NCI-H2227 treated with DMSO at 0.1 percent for 48 hours (cell line): ENCODE measurements at regions not wholly inside any gene's neighbourhood (a gene's known extent, or its start where the extent isn't known, plus 50 kb on each side); places are given as distances from the start of the nearest gene placed in this dataset.

Source experiments
- DNase-seq: peaks from one replicate; lab custom pipeline; 2025; lab: John Stamatoyannopoulos, UW

- no peak for DNase-seq
Measured at GRCh38 chr12:24603371-24603770, 345.5 kb downstream of the BCAT1 start.

GRCh38 chr12:24600996-24601395 lies 347.9 kb downstream of the BCAT1 start:
- no peak for DNase-seq

DNA sequence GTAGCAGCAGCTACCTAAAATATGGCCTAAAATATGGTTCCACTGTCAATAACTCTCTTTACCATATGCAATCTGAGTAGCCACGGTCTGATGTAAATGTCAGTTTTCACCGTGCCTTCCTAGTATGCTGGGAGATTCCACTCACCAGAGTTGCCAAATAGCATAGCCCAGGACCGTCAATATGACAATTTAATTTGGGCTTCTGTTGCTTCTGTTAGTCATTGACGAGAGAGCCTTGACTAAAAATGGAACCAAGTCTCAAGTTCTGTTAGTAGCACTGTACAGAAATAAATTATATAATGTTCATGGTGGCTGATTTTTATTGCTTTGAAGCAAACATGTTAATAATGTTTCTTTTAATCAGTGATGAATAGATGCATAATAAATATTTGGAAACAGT lies 348.4 kb downstream of the BCAT1 start:
- no peak for DNase-seq

GRCh38 chr12:24599736-24600135 lies 349.2 kb downstream of the BCAT1 start:
- no peak for DNase-seq

DNA sequence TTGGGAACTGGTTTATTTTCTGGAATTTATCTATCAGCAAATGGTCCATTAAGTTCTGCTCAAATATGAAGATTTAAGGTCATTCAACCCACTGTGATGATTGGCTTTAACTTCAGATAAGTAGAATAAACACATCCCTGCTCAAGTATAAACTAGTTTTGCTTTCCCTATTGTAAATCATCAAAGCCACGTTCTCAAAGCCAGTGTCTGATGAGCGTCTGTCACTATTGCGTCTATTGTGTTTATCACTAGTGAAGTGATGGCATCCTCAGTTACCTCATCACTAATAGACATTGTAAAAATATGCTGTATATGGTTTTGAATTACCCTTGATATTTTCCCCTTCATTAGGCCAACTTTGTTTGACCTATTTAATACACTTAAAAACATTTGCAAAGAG lies 351.3 kb downstream of the BCAT1 start:
- DNase-seq = no peak

DNA sequence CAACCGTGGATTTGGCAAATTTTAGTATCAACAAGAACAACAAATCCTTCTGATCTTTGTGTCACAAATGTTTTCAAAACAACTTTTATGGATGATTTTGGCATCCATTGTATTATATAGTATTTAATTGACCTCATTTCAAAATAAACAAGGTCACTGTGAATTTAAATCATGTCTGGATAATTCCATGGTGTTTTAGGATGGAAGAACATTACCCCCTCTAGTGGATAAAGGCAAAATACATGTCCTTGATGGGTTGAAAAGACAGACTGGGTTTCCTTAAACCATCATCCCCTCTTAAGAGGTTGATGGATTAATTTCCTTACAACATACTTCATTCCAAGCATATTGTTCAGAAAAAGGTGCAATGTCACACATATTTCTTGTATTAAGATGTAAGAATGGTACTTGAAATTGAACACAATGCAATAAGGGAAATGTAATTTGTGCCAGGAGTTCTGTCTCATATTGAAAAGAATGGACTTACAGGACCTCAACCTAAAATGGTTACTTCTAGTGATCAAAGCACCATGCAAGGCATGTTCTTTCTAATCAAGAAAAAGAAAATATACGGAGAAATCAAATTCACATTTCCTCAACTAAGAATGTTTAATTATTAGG lies 352.0 kb downstream of the BCAT1 start:
- peak; percentile 3 for DNase-seq

GRCh38 chr12:24595652-24596235 lies 353.2 kb downstream of the BCAT1 start:
- DNase-seq = no peak

GRCh38 chr12:24591715-24592440 lies 357.0 kb downstream of the BCAT1 start:
- DNase-seq = no peak

DNA sequence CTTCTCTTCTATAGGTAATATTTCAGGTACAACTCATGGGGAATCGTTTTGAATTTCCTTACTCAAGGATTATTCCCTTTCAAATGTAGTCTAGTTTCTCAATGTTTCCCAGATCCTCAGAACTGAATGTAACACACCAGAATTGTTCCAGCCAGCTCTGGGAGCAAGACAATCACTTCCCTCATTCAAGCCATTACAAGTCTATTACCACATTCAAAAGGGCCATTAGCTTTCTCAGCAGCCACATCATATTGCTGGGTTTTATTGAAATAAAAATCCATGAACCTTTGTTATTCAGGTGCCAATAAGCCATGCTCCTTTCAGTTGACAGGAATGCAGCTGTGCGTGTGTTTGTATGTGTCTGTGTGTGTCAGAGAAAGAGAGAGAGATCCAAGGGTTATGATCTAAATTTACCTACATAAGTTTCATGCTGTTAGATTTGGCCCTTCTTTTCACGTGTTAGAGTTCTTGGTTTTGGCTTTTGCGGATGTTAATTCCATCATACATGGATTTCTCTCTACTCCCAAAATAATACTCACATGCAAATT lies 357.7 kb downstream of the BCAT1 start:
- DNase-seq = no peak

DNA sequence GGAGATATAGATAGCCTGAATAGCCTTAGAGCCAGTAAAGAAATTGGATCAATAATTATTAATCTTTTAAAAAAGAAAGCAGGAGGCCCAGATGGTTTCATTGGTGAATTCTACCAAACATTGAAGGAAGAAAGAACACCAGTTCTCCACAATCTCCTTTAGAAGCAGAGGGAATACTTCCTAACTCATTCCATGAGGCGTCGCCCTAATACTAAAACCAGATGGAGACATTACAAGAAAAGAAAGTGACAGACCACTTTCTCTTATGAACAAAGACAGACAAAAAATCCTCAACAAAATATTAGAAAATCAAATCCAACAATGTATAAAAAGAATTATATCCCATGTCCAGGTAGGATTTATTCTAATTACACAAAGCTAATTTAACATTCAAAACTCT lies 362.6 kb downstream of the BCAT1 start:
- no peak for DNase-seq

DNA sequence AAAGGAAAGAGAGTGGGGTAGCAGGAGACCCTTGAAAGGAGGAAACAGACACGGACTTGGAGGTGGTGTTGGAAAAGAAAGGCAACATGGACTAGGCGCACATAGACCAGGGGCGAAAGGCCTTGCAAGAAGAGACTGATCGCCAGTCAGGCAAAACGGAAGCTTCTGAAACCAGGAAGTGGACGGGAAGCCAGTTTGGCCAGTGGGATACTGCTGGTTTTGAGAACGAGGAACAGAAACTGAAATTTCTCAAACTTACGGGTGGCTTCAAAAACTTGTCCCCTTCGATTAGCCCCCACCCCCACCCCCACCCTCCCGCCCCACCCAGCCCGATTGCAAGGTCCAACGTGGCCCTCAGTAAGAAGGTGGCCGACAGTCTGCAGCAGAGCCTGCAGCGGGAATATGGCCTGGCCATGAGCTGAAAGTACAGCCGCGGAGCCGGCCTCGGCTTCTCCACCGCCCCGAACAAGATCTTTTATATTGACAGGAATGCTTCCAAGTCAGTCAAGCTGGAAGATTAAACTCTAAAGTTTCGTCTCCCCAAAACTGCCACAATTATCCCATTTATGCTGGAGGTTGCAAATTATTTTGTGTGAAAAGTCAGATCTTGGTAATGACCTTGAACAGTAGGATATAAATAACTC lies 364.7 kb downstream of the BCAT1 start:
- no peak for DNase-seq

DNA sequence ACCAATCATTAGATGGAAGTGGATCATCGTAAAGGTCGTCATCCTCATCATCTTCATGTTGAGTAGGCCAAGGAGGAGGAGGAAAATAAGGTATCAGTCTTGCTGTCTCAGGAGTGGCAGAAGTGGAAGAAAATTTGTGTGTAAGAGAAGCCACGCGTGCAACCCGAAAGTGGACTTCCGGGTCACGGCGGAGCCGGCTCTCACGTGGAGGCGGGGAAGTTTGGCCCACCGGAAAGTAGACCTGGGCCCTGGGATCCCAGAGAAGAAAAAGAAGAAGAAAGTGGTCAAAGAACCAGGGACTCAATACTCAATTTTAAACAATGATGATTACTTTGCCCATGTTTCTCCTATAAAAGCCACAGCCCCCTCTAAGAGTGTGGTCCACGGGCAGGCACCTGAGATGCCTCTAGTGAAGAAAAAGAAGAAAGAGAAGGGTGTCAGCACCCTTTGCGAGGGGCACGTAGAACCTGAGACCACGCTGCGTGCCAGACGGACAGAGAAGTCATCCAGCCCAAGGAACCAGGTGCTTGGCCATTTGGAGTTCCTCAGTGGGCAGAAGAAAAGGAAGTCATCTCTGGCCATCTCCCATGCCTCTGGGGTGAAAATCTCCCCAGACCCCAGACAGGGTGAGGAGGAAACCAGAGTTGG lies 365.8 kb downstream of the BCAT1 start:
- no peak for DNase-seq

GRCh38 chr12:24574538-24574937 lies 374.4 kb downstream of the BCAT1 start:
- no peak for DNase-seq

DNA sequence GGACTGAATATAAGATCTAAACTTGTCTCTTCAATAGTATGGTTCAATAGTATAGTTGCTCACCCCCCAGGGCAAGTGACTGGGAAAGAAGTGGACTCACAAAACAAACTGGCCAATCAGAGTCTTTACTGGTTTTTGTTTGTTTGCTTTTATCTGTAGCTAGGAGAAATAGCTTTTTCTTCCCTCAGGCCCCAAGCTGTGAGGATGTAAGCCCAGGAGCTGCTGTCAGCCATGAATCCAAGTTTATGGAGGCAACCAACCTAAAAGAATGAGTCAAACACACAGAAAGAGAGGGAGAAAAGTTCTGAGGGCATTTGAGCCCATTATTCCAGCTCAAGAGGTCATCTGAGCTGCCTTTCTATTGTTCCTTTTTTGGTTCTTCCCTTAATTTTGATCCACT lies 375.3 kb downstream of the BCAT1 start:
- no peak for DNase-seq

- no peak for DNase-seq
Measured at GRCh38 chr12:24565300-24565699, 383.6 kb downstream of the BCAT1 start.

DNA sequence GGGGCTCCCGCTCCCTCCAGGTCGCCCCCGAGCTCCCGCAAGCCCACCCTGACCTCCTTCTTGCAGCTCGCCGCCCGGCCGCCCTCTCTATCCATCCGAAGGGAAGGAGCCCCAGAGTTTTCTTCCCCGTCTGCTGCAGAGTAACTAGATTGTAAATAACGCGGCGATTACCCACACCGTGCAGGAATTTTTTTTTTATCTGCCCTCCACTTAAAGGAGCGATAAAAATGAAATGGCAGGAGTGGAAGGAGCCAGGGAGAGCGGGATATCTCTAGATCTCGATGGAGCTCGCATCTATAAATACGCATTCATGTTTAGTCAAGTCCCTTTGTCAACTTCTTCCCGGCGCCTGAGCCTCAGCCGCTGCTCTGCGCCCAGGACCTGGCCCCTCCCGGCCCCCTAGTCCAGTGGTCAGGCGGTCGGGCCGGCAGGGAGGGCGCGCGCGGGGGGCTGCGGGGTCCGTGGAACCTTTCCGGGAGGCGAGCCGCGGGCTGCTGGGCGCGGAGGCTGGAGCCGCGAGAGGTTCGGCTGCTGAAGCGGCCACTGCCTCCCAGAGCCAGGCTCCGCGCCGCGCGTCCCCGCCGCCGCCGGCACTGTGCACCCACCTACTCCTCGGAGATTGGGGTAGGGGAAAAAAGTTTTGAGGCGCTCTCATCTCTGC lies 386.0 kb downstream of the BCAT1 start:
- DNase-seq = peak; percentile 17

GRCh38 chr12:24561882-24562770 lies 386.8 kb downstream of the BCAT1 start:
- peak; percentile 69 for DNase-seq

- peak; percentile 10 for DNase-seq
Measured at GRCh38 chr12:24561411-24561871, 387.5 kb downstream of the BCAT1 start.

GRCh38 chr12:24560831-24561271 lies 388.1 kb downstream of the BCAT1 start:
- DNase-seq = no peak

DNA sequence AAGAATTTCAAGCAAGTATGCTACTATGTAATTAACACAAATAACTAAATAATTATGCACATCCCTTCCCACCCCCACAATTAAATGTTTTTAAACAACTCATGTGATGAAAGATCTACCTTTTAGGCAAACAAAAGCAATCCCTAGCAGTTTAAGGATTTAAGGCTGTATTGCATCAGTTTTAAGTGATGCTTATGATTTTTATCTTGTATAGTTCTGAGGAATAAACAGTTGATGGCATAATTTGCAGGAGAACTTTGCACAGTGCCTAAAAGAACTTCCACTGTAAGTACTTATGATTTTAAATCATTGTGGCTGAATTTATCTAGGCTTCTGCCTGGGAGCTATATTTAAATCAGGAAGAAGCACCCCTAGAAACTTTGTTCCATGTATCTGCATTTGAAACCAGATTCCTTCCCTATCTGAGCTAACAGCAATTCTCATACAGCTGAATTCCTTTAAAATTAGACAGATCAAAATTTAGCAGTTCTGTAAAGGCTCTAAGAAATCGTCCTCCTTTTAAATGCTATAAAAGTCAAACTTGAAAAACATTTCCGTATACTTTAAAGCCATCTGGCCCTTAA lies 388.6 kb downstream of the BCAT1 start:
- DNase-seq = no peak
